T follicular helper cell (primary cell): ENCODE measurements at regions not wholly inside any gene's neighbourhood (a gene's known extent, or its start where the extent isn't known, plus 50 kb on each side); places are given as distances from the start of the nearest gene placed in this dataset.
"Not testable (repeated sequence)": the region's sequence is repeated elsewhere in the genome, so short reads cannot be mapped to it uniquely, and the experiment has no call there.

Experiments
- DNase-seq: peaks from one replicate; pipeline ENCODE4 v3.0.0-alpha.2; 2020; ENCODE audit warnings: low read depth

GRCh38 chr1:65527707-65528503, 107.4 kb downstream of the LEPR start:
- DNase-seq = no peak

DNA sequence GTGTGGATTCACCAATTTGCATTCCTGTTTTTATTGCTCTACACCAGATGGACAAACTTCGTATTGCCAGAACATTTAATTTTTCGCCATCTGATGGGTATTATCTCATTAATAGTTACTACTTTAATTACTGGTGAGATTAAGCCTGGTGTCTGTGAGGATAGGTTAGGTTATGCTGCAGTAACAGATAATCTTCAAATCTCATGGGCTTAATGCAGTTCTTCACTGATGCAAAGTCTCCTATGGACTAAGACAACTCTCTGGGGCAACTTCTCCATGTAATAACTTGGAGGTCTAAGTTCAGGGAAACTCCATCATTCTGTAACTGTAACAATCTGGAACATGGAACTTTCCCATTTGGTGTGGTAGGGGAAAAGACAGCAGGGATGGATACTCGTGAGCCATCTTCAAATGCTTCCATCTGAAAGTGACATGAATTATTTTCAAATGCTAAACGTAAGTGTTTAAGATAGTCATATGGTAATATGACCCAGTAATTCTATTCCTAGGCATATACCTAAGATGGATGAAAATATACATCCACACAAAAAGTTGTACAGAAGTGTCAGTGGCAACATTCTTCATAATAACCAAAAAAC, 111.6 kb downstream of the LEPR start:
- DNase-seq = no peak

GRCh38 chr1:65535981-65536380, 115.5 kb downstream of the LEPR start:
- no peak for DNase-seq

DNA sequence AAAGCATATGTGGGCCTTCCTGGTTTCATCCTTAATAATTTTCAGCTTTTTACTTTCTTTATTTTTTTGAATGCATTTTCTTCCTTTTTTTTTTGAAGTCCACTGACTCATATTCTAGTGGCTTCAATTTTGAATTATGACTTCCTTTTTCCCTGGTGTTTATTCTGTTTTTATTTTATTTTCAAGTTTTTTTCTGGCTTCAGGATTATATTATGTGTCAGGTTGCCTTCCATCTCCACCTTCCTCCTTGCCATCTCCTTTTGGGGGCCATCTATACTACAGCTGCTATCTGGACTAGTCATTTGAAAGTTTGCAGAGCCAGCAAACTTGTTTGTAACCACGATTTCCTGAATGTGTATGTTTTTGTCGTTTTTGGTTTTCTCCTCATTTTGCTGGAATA, 117.6 kb downstream of the LEPR start:
- no peak for DNase-seq

- no peak for DNase-seq
Observed at GRCh38 chr1:65538664-65539063, 118.2 kb downstream of the LEPR start.

- DNase-seq = no peak
Observed at GRCh38 chr1:65539266-65540131, 119.0 kb downstream of the LEPR start.

- no peak for DNase-seq
Observed at GRCh38 chr1:65541161-65541560, 120.7 kb downstream of the LEPR start.

DNA sequence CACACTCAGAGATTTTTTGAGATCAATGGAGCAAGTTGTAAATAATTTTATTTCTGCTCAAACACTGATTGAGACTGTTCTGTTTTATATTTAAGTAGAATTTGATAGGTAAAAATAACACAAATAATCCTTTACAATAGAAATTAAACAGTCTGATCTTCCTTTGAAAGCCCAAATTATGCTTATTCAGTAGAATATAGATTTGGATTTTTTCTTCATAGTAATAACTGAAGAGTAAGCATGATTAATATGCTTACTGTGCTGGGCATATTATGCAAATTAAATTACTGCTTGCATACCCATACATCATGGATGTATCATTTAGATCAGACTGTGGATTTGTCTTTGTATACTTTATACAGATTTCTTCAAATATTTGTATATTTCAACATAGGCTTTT, 121.4 kb downstream of the LEPR start:
- no peak for DNase-seq

GRCh38 chr1:65542592-65542991, 122.1 kb downstream of the LEPR start:
- not testable (repeated sequence) for DNase-seq

- not testable (repeated sequence) for DNase-seq
Observed at GRCh38 chr1:65550306-65551010, 130.0 kb downstream of the LEPR start.

DNA sequence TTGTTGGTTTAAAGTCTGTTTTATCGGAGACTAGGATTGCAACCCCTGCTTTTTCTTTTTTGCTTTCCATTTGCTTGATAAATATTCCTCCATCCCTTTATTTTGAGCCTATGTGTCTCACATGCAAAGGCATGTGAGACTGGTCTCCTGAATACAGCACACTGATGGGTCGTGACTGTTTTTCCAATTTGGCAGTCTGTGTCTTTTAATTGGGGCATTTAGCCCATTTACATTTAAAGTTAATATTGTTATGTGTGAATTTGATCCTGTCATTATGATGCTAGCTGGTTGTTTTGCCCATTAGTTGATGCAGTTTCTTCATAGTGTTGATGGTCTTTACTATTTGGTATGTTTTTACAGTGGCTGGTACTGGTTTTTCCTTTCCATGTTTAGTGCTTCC, 132.0 kb downstream of the LEPR start:
- DNase-seq = not testable (repeated sequence)

DNA sequence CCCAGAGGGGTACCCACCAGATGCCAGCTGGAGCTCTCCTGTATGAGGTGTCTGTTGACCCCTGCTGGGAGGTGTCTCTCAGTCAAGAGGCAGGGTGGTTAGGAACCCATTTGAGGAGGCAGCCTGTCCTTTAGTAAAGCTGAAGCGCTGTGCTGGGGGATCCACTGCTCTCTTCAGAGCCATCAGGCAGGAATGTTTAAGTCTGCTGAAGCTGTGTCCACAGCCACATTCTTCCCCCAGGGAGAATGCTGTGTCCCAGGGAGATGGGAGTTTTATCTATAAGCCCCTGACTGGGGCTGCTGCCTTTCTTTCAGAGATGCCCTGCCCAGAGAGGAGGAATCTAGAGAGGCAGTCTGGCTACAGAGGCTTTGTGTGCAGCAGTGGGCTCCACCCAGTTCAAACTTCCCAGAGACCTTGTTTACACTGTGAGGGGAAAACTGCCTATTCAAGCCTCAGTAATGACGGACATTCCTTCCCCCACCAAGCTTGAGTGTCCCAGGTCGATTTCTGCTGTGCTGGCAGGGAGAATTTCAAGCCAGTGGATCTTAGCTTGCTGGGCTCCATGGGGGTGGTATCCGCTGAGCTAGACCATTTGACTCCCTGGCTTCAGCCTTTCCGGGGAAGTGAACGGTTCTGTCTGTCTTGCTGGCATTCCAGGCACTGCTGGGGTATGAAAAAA, 133.8 kb downstream of the LEPR start:
- not testable (repeated sequence) for DNase-seq

- DNase-seq = no peak
Observed at GRCh38 chr1:65554829-65555228, 134.4 kb downstream of the LEPR start.

DNA sequence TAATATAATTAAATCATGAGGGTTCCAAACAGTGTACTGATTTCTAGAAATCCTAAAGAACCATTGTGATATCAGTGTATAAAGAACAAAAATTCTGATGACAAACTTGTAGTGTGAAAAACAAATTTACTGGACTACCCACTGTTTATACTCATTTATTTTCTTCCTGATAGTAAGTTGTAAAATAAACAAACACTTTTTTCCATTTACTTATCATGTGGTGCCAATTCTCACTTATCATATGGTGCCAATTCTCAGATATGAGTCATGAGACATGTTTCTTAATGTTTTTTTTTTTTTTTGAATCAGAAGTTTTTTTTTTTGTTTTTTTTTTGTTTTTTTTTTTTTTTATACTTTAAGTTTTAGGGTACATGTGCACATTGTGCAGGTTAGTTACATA, 137.7 kb downstream of the LEPR start:
- no peak for DNase-seq

DNA sequence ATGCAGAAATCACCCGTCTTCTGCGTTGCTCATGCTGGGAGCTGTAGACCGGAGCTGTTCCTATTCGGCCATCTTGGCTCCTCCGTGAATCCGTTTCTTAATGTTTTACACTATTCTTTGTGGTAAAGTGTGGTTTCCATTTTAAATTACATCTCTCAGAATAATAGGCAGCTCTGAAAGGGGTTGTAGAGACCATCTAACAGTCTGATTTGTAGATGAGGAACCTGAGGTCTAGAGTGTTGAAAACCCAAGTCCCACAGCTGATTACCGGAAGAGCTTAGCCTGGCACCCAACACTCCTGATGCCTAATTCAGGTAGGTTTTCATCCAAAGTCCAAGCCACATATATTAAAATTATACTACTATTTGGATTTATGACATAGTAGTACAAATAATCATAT, 144.0 kb downstream of the LEPR start:
- DNase-seq = no peak

DNA sequence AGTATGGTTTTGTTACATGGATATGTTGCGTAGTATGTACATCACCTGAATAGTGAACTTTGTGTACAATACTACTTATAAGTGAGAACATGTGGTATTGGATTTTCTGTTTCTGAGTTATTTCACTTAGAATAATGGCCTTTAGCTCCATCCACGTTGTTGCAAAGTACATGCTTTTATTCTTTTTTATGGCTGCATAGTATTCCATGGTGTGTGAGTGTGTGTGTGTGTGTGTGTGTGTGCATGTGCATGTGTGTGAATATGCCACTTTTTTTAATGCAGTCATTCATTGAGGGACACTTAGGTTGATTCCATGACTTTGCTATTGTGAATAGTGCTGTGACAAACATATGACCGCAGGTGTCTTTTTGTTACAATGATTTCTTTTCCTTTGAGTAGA, 147.8 kb downstream of the LEPR start:
- DNase-seq = no peak

DNA sequence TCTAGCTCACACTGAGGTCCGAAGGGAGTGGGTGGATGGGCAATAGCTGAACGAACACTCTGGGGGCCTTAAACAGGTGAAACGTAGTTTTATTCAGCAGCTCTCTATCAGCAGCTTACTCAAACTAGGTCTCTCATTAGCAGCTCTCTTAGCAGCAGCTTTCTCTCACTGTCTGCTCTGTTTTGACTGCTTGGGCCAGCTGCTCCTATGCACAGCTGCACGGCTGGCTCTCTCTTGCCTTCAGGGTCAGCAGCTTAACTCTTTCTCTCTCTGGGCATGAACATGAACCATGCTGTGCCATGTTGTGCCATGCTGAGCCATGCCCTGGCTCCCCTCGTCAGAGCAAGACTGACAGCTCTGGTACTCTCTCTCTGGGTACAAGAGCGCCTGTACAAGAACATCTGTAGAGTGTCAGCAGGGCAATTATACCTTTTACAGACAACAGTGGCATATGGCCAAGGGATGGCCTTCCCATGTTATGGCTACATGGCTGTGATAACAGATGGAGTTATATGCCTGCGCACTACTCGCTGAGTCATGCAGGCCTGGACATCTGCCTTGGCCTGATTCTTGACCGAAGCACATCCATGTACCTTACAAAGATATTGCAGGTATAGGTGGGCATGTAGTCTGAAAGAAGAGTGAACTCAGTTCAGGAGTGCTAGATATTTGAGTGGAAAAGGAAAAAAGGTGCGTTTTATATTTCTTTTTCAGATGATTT, 152.4 kb downstream of the LEPR start:
- no peak for DNase-seq

GRCh38 chr1:65577278-65577677, 156.8 kb downstream of the LEPR start:
- no peak for DNase-seq

- not testable (repeated sequence) for DNase-seq
Observed at GRCh38 chr1:65577982-65578381, 157.5 kb downstream of the LEPR start.

DNA sequence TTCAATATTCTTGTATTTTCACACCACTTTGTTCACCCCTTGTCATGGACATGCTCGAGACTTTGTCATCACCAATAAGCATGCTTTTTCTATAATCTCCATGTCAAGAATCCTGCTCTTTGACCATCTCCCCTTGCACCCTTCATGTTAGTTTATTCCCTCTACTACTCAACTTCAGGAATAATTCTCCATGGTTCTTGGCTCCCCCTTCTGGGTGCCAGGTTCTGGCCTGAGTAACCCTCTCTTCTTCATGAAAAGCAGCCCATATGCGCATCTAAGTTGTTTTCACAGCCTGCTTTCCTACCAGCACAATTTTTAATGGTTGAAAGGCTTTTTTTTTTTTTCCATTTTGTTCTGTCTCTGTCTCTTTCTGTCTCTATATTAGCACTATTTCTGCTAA, 160.7 kb downstream of the LEPR start:
- no peak for DNase-seq

DNA sequence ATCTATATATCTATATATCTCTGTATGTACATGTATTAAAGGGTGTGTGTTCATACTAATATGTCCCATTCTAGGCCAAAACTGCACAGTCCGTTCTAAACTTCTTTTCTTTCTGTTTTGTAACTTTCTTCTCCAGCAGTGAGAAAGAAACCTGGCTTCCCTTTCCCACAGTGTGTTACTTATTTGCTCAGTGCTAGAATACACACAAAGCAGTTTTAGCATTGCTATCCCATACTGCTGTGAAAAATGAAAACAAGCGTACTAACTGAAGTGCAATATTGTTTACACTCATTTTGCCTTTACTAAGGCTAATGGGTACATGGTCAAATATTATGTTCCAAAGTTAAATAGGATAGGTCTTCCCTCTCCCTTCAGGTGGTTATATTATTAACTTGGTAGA, 163.9 kb downstream of the LEPR start:
- DNase-seq = no peak
